ENCODE measurements at regions not wholly inside any gene's neighbourhood (a gene's known extent, or its start where the extent isn't known, plus 50 kb on each side); places are given as distances from the start of the nearest gene placed in this dataset.

GRCh38 chr6:170111816-170112582 is 178.9 kb downstream of the DLL1 start:
- TF ChIP-seq CTCF (IDR thresholded peaks at IDR 0.05) (no peak), POLR2A (IDR thresholded peaks at IDR 0.05) (no peak)

Data from testis (tissue), 2 donors.